ENCODE measurements at regions not wholly inside any gene's neighbourhood (a gene's known extent, or its start where the extent isn't known, plus 50 kb on each side); places are given as distances from the start of the nearest gene placed in this dataset.

DNA sequence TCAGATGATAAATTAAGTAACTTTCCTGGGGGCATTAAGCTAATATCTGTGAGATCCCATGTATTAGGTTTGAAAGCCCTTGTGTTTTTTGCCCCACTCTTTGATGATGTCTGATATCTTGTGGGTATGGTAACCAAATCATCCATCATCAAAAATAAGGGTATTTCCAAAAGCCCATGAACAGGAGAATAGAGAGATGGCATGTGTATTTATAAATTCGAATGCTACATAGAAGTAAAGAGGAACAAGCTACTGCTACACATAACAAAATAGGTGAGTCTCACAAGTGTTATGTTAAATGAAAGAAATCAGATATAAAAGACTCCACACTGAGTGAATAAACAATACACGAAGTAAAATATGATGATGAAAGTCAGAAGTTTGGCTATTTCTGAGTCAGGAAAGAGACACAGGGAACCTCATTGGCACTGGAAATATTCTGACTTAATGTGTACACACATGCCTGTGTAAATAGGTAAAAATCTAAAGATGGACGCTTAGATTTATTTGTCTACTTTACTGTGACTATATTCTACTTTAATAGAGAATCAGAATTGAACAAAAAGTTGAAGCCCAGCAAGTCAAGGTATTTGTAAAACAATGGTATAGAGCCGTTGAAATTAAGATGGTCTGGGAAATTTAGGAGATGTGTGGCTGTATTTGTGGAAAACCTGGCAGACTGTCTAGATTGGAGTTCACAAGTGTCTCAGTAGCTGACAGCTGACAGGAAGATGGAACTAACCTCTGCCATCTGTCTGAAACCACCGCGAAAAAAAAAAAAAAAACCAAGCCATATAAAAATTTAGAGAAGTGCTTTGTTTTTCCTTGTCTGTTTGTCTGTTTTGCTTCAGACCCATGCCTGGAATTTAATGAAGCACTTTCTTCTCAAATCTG lies 111.0 kb upstream of the TGFBR2 start:
- no peak for DNase-seq (ENCODE audit: low read depth)

DNA sequence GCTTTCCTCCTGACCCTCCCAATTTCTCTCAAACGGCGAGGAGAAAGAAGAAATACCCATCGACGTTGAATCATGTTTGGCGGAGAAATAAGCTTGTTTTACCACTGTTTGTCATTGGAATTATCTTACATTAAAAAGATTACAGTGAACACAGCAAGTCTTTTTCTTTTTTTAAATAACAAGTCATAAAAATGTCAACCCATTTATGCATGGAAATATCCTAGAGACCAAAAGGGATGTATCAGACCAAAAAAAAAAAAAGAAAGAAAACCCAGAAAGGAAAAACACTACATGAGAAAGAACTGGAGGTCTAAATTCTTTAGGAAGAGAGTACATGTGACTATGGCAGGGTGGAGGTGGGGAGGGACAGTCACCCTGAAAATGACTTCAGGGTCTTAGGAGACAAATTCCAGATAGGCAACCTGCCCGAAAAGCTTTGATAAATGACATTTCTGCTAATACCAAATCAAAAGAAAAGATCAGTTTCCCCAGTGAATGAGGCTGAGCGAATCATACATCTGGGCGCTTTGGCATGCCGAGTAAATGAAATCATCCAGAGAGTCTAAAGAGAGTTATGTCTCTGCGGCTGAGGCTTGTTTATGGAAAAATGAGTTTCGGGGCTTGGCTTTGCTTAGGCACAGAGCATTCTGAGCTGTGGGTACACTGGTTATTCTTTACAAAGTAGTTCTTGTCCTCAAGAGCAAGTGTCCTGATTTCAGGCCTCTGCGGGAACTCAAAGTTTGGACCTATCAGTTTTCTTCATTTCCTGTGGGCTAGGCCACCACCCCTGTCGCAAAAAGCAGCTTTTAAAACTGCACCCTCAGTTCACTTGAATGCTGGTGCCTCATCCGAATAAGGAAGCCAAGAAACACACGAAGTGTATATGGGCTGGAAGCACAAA lies 110.1 kb upstream of the TGFBR2 start:
- peak; percentile 94 for DNase-seq (ENCODE audit: low read depth)

DNA sequence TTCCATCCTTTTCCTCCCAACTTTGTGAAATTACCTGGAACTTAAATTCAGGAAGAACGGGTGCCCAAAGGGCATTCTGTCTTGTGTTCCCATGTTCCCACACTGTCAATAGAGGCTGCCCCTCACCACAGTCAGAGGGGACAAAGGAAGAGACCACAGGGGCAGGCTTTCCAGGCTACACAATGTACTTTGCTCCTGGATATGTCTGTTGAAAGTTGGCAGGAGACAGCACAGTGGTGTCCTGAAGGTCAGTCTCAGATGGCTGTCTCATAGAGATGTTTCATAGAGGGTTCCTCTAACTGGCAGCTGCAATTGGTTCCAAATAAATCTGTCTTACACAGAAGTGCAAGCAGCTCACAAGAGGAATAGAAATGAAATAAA lies 107.8 kb upstream of the TGFBR2 start:
- no peak for DNase-seq (ENCODE audit: low read depth)

DNA sequence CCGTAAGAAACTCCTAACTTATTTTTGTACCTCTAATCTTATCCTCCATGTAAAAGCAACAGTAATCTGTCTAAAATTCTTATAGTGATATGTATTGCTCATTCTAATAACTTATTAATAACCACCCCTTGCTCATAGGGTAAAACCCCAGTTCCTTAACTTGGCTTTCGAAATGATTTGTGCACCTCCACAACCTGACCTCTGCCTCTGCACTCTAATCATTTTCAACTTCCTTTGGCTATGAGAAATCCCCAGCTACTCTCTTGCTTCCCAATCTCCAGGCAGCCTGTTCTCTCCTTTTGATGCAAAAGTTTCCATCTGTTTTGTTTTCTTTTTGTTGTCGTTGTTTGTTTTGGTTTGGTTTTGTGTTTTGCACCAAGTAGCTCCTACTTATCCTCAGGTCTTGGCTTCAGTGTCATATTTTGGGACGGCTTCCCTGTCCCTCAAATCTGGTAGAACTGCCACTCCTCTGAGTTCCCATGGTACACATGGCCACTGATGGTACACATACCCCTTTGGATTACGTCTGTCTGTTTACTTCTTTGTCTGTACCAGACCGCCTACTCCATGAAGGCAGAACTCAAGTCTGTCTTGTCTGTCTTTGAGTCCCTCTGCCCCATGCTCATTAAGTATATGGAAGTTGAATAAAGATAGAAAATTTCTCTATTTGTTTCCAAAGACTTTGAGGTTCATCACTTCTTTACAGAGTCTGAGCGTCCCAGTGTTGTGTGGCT lies 105.6 kb upstream of the TGFBR2 start:
- DNase-seq (ENCODE audit: low read depth), result no peak

DNA sequence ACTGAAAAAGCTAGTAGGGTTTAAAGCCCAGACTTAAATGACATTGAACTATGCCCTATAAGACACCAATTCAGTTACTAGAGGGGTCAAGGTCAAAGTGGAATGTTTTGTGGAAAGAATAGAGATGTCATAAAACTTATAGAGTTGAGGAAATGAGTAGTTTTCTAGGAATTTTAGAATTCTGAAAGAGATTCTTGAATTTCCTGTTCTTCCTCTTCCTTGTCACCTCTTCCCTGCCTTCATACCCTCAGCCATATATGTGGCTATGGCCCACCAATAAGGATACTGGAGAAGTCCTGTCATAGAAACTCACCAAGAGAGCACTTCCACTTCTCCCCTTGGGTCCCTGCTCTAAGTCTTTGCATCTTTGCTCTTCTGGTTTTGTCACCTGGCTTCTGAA lies 104.9 kb upstream of the TGFBR2 start:
- DNase-seq (ENCODE audit: low read depth), result no peak

DNA sequence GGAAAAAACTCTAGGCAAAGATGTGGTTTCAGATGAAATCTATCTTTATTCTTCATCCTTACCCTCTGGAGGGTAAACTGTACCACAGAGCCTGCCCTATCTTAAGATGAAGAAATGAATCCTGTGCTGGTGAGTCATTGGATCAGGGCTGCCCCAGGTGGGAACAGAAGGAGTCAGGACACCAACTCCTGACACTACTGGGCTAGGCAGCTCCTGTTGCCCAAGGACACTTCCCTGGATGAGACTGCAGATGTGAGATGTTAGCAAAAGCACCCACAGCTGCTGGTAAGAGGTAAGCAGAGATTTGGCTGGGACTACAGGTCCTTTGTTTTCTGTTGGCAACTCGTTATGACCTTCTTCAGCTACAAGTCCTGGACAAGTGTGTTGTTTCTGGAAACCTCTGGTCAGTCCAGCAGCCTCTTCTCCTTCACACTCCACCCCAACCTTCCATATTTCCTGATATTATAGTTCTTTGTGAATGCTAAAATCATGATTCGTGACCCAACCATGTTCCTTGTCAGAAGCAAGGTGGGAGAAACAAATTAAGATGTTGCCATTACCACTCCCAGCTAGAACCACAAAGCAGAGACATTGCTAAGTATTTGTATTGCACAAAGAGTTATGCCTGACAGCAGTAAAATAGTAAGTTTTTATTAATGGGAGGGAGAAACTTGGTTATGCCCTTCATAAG lies 104.2 kb upstream of the TGFBR2 start:
- DNase-seq (ENCODE audit: low read depth), result no peak

DNA sequence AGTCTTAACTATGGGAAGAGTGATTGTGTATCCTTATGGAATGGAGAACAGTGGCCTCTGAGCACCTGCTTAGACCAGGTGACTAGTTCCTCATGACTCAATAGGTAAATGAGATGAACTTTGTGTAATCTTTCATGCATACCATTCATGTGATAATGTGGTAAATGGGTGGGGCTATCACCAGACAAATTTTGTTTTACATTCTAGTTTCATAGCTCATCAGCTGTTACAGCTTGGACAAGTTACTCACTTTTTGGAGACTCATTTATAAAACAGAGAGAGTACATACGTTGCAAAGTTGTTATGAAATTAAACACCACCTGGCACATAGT lies 103.7 kb upstream of the TGFBR2 start:
- DNase-seq (ENCODE audit: low read depth), result peak; percentile 76

DNA sequence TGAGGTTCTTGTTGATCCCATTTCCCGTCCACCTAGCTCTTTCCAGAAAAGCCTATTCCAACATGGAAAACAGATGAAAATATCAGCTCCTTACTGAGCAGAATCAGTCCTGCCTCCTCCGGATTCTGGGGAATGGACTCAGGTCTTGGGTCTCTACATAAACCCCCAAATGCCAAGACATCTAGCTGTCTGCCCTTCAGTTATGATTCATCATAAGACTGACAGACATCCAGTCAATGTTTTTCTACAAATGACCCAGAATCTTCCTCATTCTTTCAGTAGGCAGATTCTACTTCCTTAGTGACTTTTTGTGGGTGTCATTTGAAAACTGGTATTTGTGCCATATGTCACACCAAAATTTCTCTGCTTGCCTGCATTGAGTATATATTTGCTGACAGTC lies 103.0 kb upstream of the TGFBR2 start:
- DNase-seq (ENCODE audit: low read depth), result no peak

DNA sequence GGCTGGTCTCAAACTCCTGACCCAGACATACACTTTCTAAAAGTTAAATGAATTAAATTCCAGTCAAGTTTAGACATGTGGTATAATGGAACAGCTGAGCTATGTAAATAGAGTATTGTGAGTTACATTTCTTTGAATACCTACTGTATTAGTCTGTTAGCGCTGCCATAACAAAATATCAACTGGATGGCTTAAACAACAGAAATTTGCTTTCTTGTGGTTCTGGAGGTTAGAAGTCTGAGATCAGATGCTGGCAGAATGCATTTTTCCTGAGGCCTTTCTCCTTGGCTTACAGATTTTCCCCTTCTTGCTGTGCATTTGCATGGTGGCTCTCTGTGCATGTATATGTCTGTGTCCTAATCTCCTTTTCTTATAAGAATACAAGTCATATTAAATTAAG lies 101.5 kb upstream of the TGFBR2 start:
- peak; percentile 75 for DNase-seq (ENCODE audit: low read depth)

DNA sequence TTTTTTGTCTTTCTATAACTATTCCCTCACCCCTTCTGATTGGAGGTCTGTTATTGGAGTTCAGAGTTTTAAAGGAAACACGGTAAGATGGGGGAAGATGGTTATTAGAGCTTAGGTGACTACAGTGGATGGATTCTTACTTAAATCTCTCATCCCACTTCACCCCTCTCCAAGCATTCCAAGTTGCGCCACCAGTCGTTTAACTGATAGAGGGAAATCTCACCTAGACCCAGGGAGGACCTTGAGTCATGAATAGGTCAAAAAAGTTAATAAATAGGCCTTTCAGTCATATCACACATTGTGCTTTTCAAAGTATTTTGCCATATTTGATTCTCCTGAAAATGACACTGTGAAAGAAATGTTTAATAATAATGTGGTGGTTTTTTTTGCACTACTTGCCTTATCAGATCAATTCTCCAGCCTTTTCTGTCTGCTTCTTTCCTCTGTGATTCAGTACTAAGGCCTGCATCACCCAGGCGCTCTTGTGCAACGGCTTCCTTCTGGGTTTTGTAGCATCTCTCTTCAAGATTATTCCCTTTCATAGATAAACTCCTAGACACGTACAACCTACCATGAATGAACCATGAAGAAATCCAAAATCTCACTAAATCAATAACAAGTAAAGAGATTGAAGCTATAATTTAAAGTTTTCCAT lies 100.4 kb upstream of the TGFBR2 start:
- peak; percentile 93 for DNase-seq (ENCODE audit: low read depth)

DNA sequence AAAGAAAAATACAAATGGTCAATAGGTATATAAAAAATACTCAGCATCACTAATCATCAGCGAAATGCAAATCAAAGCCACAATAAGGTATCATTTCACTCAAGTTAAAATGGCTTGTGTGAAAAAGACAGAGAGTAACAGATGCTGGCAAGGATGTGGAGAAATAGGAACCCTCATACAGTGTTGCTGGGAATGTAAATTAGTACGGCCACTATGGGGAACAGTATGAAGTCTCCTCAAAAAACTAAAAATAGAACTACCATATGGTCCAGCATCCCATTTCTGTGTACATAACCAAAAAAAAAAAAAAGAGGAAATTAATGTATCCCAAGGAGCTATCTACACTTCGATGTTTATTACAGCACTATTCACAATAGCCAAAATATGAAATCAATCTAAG lies 98.1 kb upstream of the TGFBR2 start:
- DNase-seq (ENCODE audit: low read depth), result no peak

DNA sequence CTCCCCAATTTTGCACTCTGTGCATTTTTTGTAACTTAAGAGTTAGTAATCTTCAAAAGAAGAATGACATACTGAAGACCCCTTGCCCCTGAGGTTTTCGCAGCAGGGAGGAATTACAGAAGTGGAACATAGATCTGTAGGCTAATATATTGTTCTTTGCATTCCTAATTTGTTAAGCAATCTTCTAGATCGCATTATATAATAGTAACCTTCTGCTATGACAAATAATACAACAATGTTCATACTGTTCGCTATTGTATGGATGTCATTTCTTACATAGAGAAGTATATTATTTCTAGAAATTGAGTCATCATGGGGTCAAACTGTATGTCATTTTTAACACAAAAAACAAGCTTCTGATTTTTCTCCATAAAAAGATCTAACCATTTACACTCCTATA lies 95.8 kb upstream of the TGFBR2 start:
- peak; percentile 77 for DNase-seq (ENCODE audit: low read depth)

DNA sequence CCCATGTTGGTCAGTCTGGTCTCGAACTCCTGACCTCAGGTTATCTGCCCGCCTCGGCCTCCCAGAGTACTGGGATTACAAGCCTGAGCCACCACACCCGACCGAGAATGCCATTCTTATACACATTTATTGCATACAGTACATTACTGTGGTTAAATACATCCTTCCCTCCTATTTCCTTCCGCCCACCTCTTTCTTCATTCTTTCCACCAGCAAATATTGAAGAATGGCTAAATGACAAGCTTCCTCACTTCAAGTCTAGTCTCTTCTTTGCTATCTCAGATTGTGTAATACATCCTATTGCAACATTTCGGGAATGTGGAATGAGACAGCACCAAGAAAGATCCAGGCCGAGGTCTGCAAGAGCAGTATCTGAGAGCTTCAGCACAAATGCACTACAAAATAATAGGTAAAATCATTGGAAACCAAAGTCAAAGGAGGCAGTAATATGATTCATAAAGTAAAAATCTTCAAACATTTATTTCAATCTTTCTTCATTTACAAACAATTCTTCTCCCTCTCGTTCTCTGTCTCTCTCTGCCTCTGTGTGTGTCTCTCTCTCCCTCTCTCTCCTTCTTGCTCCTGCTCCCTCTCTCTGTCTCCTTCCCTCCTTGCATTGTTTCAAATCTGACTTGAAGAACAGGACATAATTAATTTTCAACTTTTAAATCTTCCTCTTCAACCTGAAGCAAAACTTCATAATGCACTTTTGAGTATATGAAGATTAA lies 94.7 kb upstream of the TGFBR2 start:
- DNase-seq (ENCODE audit: low read depth), result peak; percentile 99

DNA sequence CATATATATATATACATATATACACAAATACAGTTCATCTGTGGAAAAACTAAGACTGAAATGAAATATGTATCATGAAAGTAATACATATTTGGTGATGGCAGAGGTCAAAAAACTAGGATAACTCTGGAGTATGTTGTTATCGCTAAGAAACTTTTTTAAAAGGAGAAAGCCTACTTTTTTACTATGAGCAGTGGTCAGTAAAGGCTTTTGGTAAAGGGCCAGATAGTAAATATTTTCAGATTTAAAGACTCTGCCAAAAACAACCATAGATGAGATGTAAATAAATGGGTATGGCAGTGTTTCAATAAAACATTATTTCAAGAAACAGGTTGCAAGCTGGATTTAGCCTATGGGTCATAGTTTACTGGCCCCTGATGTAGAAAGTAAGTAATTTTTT lies 93.8 kb upstream of the TGFBR2 start:
- no peak for DNase-seq (ENCODE audit: low read depth)

DNA sequence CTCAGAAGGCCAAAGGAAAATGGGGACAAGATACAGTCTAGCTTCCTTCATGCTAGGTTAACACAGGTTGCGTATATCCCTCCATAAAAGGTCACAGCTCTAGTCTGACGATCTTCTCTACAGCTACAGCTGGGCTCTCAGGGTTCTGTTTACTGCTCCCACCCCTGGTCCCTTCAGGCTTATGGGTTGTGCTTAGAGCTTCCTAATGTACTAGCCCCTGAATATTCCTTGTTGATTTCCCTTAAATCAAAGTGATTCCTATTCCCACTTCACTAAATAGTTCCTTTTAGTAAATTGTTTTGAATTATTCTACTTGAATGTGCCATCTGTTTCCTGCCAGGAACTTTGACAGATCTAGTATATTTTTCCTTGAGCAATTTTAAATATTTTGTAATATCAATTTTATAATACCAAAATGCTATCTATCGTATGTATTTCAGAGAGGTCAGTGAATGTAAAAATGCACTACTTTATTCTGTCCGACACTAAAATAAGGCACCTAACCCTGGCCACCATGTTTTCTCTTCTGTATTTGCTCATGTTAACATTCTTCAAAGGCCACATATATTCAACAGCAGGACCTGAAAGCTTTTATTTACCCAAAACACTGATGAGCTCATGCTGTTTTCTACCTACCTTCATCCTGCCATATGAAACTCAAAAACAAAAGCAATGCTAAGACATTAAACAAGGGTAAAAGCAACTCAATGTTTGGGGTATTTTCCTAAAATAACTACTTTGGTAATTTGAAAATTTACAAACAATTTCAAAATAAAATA lies 92.8 kb upstream of the TGFBR2 start:
- no peak for DNase-seq (ENCODE audit: low read depth)

DNA sequence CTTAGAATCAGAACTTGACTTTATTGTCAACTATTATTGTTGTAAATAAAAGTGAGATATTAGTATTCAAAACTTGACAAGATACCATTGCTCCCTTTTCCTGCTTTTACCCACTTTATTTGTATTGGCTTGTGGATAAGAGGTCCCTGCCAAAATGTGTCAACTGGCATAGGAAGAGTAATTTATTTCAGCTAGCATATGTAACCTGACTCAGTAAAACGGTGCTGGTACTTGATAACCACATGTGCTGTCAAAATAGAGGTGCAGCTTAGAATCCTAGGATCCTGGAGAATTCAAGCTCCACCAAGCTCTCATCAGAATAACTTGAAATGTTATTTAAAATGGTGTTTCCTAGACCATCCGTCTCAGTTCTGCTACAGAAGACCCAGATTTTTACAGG lies 90.2 kb upstream of the TGFBR2 start:
- no peak for DNase-seq (ENCODE audit: low read depth)

DNA sequence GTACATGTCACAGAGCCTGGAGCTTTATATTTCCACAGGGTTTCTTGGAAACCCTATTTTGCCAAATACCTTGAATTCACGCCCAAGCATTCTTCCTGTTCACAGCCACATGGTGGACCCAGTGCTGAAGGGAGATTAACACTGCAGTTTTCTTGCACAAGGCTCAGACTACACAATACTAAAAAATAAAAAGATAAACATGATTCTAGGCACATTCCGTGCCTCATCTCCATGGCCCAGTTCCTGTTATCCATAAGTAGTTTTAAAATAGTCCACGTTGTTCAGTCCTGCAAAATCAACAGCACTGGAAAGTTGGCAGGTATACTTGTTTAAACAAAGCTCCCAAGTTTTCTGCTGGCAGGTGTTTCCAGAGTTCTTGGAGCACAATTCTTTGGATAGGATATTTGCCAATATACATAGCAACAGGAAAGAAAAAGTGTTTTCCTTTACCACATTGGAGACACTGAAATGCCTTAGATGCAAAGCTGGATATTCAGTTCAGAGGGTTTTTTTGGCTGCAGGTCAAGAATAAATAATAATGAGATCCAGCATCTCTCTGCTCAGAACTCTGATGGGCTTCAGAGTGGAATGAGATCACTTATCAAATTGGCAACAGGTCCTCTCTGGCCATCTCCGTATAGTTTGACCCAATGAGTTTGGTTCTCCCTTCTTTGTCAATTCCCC lies 88.1 kb upstream of the TGFBR2 start:
- peak; percentile 79 for DNase-seq (ENCODE audit: low read depth)

DNA sequence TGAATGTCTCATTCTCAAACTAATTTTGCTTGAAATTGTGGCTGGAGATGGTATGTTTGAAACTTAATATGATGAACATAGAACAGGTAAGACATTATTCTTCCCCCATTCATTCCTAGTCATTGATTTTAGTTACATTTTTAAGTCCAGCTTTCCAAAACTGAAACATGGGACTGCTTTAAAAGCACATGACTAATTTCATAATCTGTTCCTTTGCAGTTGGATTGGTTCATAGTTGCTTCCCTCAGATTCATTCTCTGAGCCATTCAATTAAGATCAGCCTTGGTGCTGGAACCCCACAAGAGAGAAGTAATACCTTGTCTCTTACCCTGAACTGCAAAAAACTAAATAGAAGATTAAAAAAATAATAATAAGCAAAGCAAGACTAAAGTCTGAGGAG lies 87.5 kb upstream of the TGFBR2 start:
- no peak for DNase-seq (ENCODE audit: low read depth)

DNA sequence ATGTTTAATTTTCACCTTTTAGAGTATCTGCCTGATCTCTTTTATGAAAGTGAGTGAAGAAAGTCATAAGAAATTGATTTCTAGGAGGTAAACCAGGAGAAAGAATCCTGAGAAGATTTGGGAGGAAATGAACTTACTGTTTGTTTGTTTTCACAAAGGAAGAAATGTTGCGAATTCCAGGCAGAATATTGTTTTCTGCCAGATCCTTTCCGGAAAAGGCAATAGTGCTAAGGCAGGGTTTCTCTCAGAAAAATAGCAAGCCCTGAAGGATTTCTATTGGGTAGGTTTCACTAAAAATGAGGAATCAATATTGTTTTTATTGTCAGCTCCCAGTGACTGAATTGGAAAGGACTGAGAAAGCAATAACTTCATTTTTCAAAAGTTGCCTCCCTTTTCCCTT lies 85.7 kb upstream of the TGFBR2 start:
- peak; percentile 54 for DNase-seq (ENCODE audit: low read depth)
